Right lobe of liver (tissue), 6 donors: ENCODE measurements at regions not wholly inside any gene's neighbourhood (a gene's known extent, or its start where the extent isn't known, plus 50 kb on each side); places are given as distances from the start of the nearest gene placed in this dataset.

Experiments used
- ATAC-seq, 4 donors: fragments of 200-7000 bp; cut with Tn5 transposase; one replicate each; pipeline ENCODE4 v1.9.1; 2020; ENCODE audit warnings: mild to moderate bottlenecking in 4 of 4, moderate library complexity in 4 of 4
- DNase-seq, 3 donors: peaks; one replicate each; pipeline ENCODE4 v3.0.0-alpha.2; 2020
- H3K27ac ChIP-seq, 3 donors: fragments of 200-600 bp; one replicate each; pipeline ENCODE4 v1.8.0; 2022
- H3K27me3 ChIP-seq, 2 donors: fragments of 200-600 bp; one replicate each; pipeline ENCODE4 v1.8.0; 2022
- H3K36me3 ChIP-seq, 4 donors: fragments of 200-600 bp; sonication (generic) in 1 of 4; one replicate each; pipeline versions ENCODE4 v1.5.1 to v1.8.0; 2017 to 2022; ENCODE audit warnings: control low read depth in 1 of 4
- H3K4me1 ChIP-seq, 4 donors: fragments of 200-600 bp; sonication (generic) in 1 of 4; one replicate each; pipeline versions ENCODE4 v1.5.1 to v1.8.0; 2017 to 2022; ENCODE audit warnings: control low read depth in 1 of 4
- H3K4me3 ChIP-seq, 3 donors: fragments of 200-600 bp; one replicate each; pipeline ENCODE4 v1.8.0; 2022
- H3K9me3 ChIP-seq, 4 donors: fragments of 200-600 bp; sonication (generic) in 1 of 4; one replicate each; pipeline versions ENCODE4 v1.5.1 to v1.8.0; 2017 to 2022; ENCODE audit warnings: control low read depth in 1 of 4
- CTCF ChIP-seq, 4 donors: fragments of 200-600 bp in 3 of 4; fragments of 450-650 bp in 1 of 4; IDR thresholded peaks; one replicate each; pipeline versions ENCODE4 v1.5.1 to v1.8.0; 2016 to 2022; ENCODE audit warnings: antibody characterized with exemption in 4 of 4, mild to moderate bottlenecking in 2 of 4
- POLR2A ChIP-seq: fragments of 450-650 bp; IDR thresholded peaks from one replicate; pipeline ENCODE4 v1.6.1; 2017; ENCODE audit warnings: antibody characterized with exemption, mild to moderate bottlenecking
- WGBS: methylation state at CpG from one replicate; pipeline ENCODE4 v1.1.6; 2018; ENCODE audit warnings: low coverage, low lambda C conversion rate; ENCODE audit not compliant: insufficient coverage; ENCODE audit errors: missing lambda C conversion rate; 5-methylcytosine and 5-hydroxymethylcytosine counted together
- intact Hi-C, 2 donors: fragments of 100-400 bp; cut with DNase I; formaldehyde crosslinking; loops; one replicate each; pipeline versions ENCODE4 v1.11.2 to v1.14.1; 2022
- donor health status: DM: no; HTN: yes; CAD: no.
- donor health status: DM: no; HTN: no; CAD: no.
- donor health status: DM: no; HTN: no; CAD: no.
- donor health status: DM: no; HTN: yes; CAD: no.
- donor health status: DM: no; HTN: yes; CAD: no.

- TF ChIP-seq CTCF (IDR thresholded peaks at IDR 0.05) (no peak), POLR2A (no peak)
- Histone ChIP-seq H3K36me3 (no peaks in the 10 kb centered on the region), H3K9me3 (no peaks in the 10 kb centered on the region), H3K27ac (no peak overlapping the region), H3K4me3 (no peak overlapping the region), H3K4me1 (no peaks in the 10 kb centered on the region), H3K27me3 (no peaks in the 10 kb centered on the region)
- 100% methylated on average over 1 of the region's 1 CpG for WGBS
- intact Hi-C loops, result no loop called here
- ATAC-seq (no peak), DNase-seq (no peak)
These were observed 56.5 kb upstream of the NCOA1 start for GRCh38 chr2:24434541-24434940.

- DNase-seq (no peak), ATAC-seq (no peak)
- no peaks in the 10 kb centered on the region for H3K36me3 ChIP-seq
- TF ChIP-seq CTCF (IDR thresholded peaks at IDR 0.05) (no peak), POLR2A (no peak)
- no peaks in the 10 kb centered on the region for H3K4me1 ChIP-seq
- H3K9me3 ChIP-seq, result no peaks in the 10 kb centered on the region
- no peaks in the 10 kb centered on the region for H3K27me3 ChIP-seq
- intact Hi-C loops, result no loop called here
- H3K27ac ChIP-seq, result no peak overlapping the region
- 80% methylated on average over 3 of the region's 3 CpGs for whole genome bisulfite sequencing
- no peak overlapping the region for H3K4me3 ChIP-seq
These were observed 58.3 kb upstream of the NCOA1 start for GRCh38 chr2:24432735-24433134.

- no peaks in the 10 kb centered on the region for H3K36me3 ChIP-seq
- intact Hi-C loops, result no loop called here
- TF ChIP-seq CTCF (IDR thresholded peaks at IDR 0.05), result no peak
- no peak overlapping the region for H3K4me3 ChIP-seq
- no peak for DNase-seq
- peak in 1 of 4 donors; percentile 16 for ATAC-seq
- no peaks in the 10 kb centered on the region for H3K27me3 ChIP-seq
- H3K4me1 ChIP-seq, result no peaks in the 10 kb centered on the region
- WGBS, result 100% methylated on average over 1 of the region's 1 CpG
- H3K9me3 ChIP-seq, result no peaks in the 10 kb centered on the region
- H3K27ac ChIP-seq, result no peak overlapping the region
These were observed 58.9 kb upstream of the NCOA1 start for GRCh38 chr2:24432121-24432520.

GRCh38 chr2:24429197-24430074 is 61.6 kb upstream of the NCOA1 start:
- Histone ChIP-seq H3K4me1 (no peaks in the 10 kb centered on the region), H3K27ac (no peak overlapping the region), H3K9me3 (no peaks in the 10 kb centered on the region), H3K4me3 (no peak overlapping the region), H3K36me3 (no peaks in the 10 kb centered on the region), H3K27me3 (no peaks in the 10 kb centered on the region)
- WGBS, result 69% methylated on average over 13 of the region's 14 CpGs
- TF ChIP-seq POLR2A (no peak), CTCF (IDR thresholded peaks at IDR 0.05) (no peak)
- DNase-seq (no peak), ATAC-seq (no peak)
- intact Hi-C loops, result no loop called here
